BJ (cell line): ENCODE measurements at regions not wholly inside any gene's neighbourhood (a gene's known extent, or its start where the extent isn't known, plus 50 kb on each side); places are given as distances from the start of the nearest gene placed in this dataset.

Source experiments
- CTCF ChIA-PET: fragments of 350-600 bp; formaldehyde crosslinking; extraction: SDS; loops from one replicate; lab custom pipeline; 2021; ENCODE audit warnings: antibody characterized with exemption, inconsistent platforms; lab: Yijun Ruan, JAX
- POLR2A ChIA-PET: fragments of 300-600 bp; sonication (Branson Sonifier 250); formaldehyde crosslinking; extraction: SDS; loops from one replicate; lab custom pipeline; 2021; ENCODE audit warnings: antibody characterized with exemption; lab: Charles Lee
- DNase-seq: peaks from one replicate; pipeline ENCODE4 v3.0.0-alpha.2; 2011; ENCODE audit warnings: low read depth
- H3K27me3 ChIP-seq: 2 replicates; pipeline ENCODE4 v1.6.0; 2011; ENCODE audit warnings: low read length; ENCODE audit not compliant: control insufficient read depth, insufficient read depth
- H3K36me3 ChIP-seq: 2 replicates; pipeline ENCODE4 v1.5.1; 2011; ENCODE audit warnings: low read length; ENCODE audit not compliant: control insufficient read depth, insufficient read depth
- H3K4me3 ChIP-seq: 2 replicates; pipeline ENCODE4 v1.5.1; 2011; ENCODE audit warnings: low read depth, mild to moderate bottlenecking, control low read depth, low read length
- CTCF ChIP-seq: IDR thresholded peaks from 2 replicates; pipeline ENCODE4 v1.5.1; 2011; ENCODE audit warnings: low read depth, mild to moderate bottlenecking, control low read depth, inconsistent platforms, low read length, moderate library complexity; ENCODE audit not compliant: insufficient read depth

- CTCF ChIA-PET: interaction anchor here (3.7 kb wide), 1 partner anchor 120 kb away, joined by 22 read pairs; no protein-coding TSS in a partner anchor
- POLR2A ChIA-PET: no interaction called here
- DNase-seq: no peak
Measured at GRCh38 chr9:108445431-108446071, 410.2 kb downstream of the ACTL7B start.

GRCh38 chr9:108444400-108445358, 411.1 kb downstream of the ACTL7B start:
- CTCF ChIA-PET: interaction anchor here (1.5 to 3.7 kb wide), 2 partner anchors 23 to 120 kb away, joined by 4 to 22 read pairs; no protein-coding TSS in a partner anchor
- POLR2A ChIA-PET: interaction anchor here (0.7 to 0.8 kb wide), 2 partner anchors 342 to 816 kb away, joined by 3 read pairs; no protein-coding TSS in a partner anchor
- Histone ChIP-seq H3K27me3 (no peaks in the 10 kb centered on the region), H3K36me3 (no peaks in the 10 kb centered on the region), H3K4me3 (peak overlapping the region; percentile 5; the same call in 1 of the 2 replicates)
- peak; percentile 93 for DNase-seq
- TF ChIP-seq CTCF: no peak

More at GRCh38 chr9:108445431-108446071, 410.2 kb downstream of the ACTL7B start:
- Histone ChIP-seq H3K36me3 (no peaks in the 10 kb centered on the region), H3K4me3 (no peak overlapping the region), H3K27me3 (no peaks in the 10 kb centered on the region)
- TF ChIP-seq CTCF: no peak

GRCh38 chr9:108443741-108444140, 412.0 kb downstream of the ACTL7B start:
- DNase-seq: peak; percentile 41
- Histone ChIP-seq H3K36me3 (no peaks in the 10 kb centered on the region), H3K27me3 (no peaks in the 10 kb centered on the region), H3K4me3 (no peak overlapping the region)
- TF ChIP-seq CTCF: 0 out of 2 replicates have a peak, but pooled peaks have one; percentile 17
- ChIA-PET POLR2A (interaction anchor here (0.8 kb wide), 1 partner anchor 815 kb away, joined by 3 read pairs; no protein-coding TSS in a partner anchor), CTCF (interaction anchor here (1.5 to 3.7 kb wide), 2 partner anchors 24 to 121 kb away, joined by 4 to 22 read pairs; no protein-coding TSS in a partner anchor)

GRCh38 chr9:108443019-108443633, 412.7 kb downstream of the ACTL7B start:
- Histone ChIP-seq H3K4me3 (no peak overlapping the region), H3K27me3 (no peaks in the 10 kb centered on the region), H3K36me3 (no peaks in the 10 kb centered on the region)
- ChIA-PET POLR2A (no interaction called here), CTCF (interaction anchor here (3.7 kb wide), 1 partner anchor 122 kb away, joined by 22 read pairs; no protein-coding TSS in a partner anchor)
- DNase-seq: peak; percentile 26
- no peak for TF ChIP-seq CTCF
